Jurkat, Clone E6-1 (cell line): ENCODE measurements at regions not wholly inside any gene's neighbourhood (a gene's known extent, or its start where the extent isn't known, plus 50 kb on each side); places are given as distances from the start of the nearest gene placed in this dataset.
"Not testable (repeated sequence)": the region's sequence is repeated elsewhere in the genome, so short reads cannot be mapped to it uniquely, and the experiment has no call there.

Experiments
- DNase-seq: peaks from one replicate; pipeline ENCODE4 v3.0.0-alpha.2; 2011; ENCODE audit warnings: low read depth, low spot score
- H3K4me3 ChIP-seq: 2 replicates; pipeline ENCODE4 v1.5.1; 2011; ENCODE audit warnings: mild to moderate bottlenecking, low read length, control low read depth, moderate library complexity

GRCh38 chr6:81384921-81385320 is 367.6 kb downstream of the TENT5A start:
- DNase-seq = no peak
- H3K4me3 ChIP-seq = no peak overlapping the region

GRCh38 chr6:81383472-81383871 is 369.0 kb downstream of the TENT5A start:
- no peak overlapping the region for H3K4me3 ChIP-seq
- DNase-seq = peak; percentile 8

GRCh38 chr6:81382852-81383251 is 369.6 kb downstream of the TENT5A start:
- no peak overlapping the region for H3K4me3 ChIP-seq
- no peak for DNase-seq

GRCh38 chr6:81381382-81381916 is 371.0 kb downstream of the TENT5A start:
- no peak for DNase-seq
- no peak overlapping the region for H3K4me3 ChIP-seq

- no peak overlapping the region for H3K4me3 ChIP-seq
- no peak for DNase-seq
These were observed 371.7 kb downstream of the TENT5A start for GRCh38 chr6:81380718-81381338.

- no peak overlapping the region for H3K4me3 ChIP-seq
- no peak for DNase-seq
These were observed 375.7 kb downstream of the TENT5A start for GRCh38 chr6:81376745-81377144.

GRCh38 chr6:81373414-81373813 is 379.1 kb downstream of the TENT5A start:
- no peak for DNase-seq
- no peak overlapping the region for H3K4me3 ChIP-seq

GRCh38 chr6:81371930-81372329 is 380.6 kb downstream of the TENT5A start:
- DNase-seq = no peak
- no peak overlapping the region for H3K4me3 ChIP-seq

GRCh38 chr6:81366972-81367371 is 385.5 kb downstream of the TENT5A start:
- no peak for DNase-seq

GRCh38 chr6:81362246-81362645 is 390.2 kb downstream of the TENT5A start:
- no peak for DNase-seq
- H3K4me3 ChIP-seq = no peak overlapping the region

More at GRCh38 chr6:81366972-81367371, 385.5 kb downstream of the TENT5A start:
- H3K4me3 ChIP-seq = no peak overlapping the region

GRCh38 chr6:81353262-81353661 is 399.2 kb downstream of the TENT5A start:
- no peak overlapping the region for H3K4me3 ChIP-seq
- DNase-seq = no peak

- DNase-seq, H3K4me3 ChIP-seq: not testable (repeated sequence)
These were observed 408.5 kb downstream of the TENT5A start for GRCh38 chr6:81344026-81344425.

- no peak for DNase-seq
- no peak overlapping the region for H3K4me3 ChIP-seq
These were observed 411.5 kb downstream of the TENT5A start for GRCh38 chr6:81340946-81341345.

- no peak overlapping the region for H3K4me3 ChIP-seq
- DNase-seq = no peak
These were observed 421.0 kb downstream of the TENT5A start for GRCh38 chr6:81331526-81331925.

- DNase-seq = no peak
- no peak overlapping the region for H3K4me3 ChIP-seq
These were observed 423.8 kb downstream of the TENT5A start for GRCh38 chr6:81328700-81329099.

- no peak for DNase-seq
- H3K4me3 ChIP-seq = no peak overlapping the region
These were observed 425.5 kb downstream of the TENT5A start for GRCh38 chr6:81326881-81327561.

GRCh38 chr6:81309811-81310210 is 442.7 kb downstream of the TENT5A start:
- no peak for DNase-seq
- no peak overlapping the region for H3K4me3 ChIP-seq

- no peak for DNase-seq
- H3K4me3 ChIP-seq = no peak overlapping the region
These were observed 443.8 kb downstream of the TENT5A start for GRCh38 chr6:81308577-81309279.

- DNase-seq = no peak
These were observed 444.7 kb downstream of the TENT5A start for GRCh38 chr6:81307651-81308214.

GRCh38 chr6:81304466-81304865 is 448.0 kb downstream of the TENT5A start:
- no peak overlapping the region for H3K4me3 ChIP-seq

More at GRCh38 chr6:81307651-81308214, 444.7 kb downstream of the TENT5A start:
- no peak overlapping the region for H3K4me3 ChIP-seq

More at GRCh38 chr6:81304466-81304865, 448.0 kb downstream of the TENT5A start:
- DNase-seq = no peak
